Activated B cell treated with CpG ODN at 0.5 μM for 24 hours (primary cell): ENCODE measurements at regions not wholly inside any gene's neighbourhood (a gene's known extent, or its start where the extent isn't known, plus 50 kb on each side); places are given as distances from the start of the nearest gene placed in this dataset.

Experiments used
- ATAC-seq: fragments of 200-7000 bp; cut with Tn5 transposase; one replicate; pipeline ENCODE4 v1.10.0; 2021; ENCODE audit warnings: low read depth, mild to moderate bottlenecking, moderate library complexity
- CTCF ChIA-PET: fragments of 350-600 bp; sonication (Branson Sonifier 250); formaldehyde crosslinking; loops from one replicate; lab custom pipeline; 2021; ENCODE audit warnings: antibody characterized with exemption; lab: Charles Lee
- POLR2A ChIA-PET: fragments of 350-600 bp; sonication (Branson Sonifier 250); formaldehyde crosslinking; loops from one replicate; lab custom pipeline; 2021; ENCODE audit warnings: antibody characterized with exemption; lab: Charles Lee
- DNase-seq: peaks from one replicate; pipeline ENCODE4 v3.0.0; 2022
- H3K27ac Mint-ChIP-seq: one replicate; pipeline ENCODE4 v1.8.0; 2020; ENCODE audit warnings: mixed read lengths
- H3K27me3 Mint-ChIP-seq: one replicate; pipeline ENCODE4 v1.8.0; 2021; ENCODE audit warnings: mixed read lengths
- H3K36me3 Mint-ChIP-seq: one replicate; pipeline ENCODE4 v1.8.0; 2021; ENCODE audit warnings: low read depth, mixed read lengths
- H3K4me1 Mint-ChIP-seq: one replicate; pipeline ENCODE4 v1.8.0; 2021; ENCODE audit warnings: mixed read lengths
- H3K4me3 Mint-ChIP-seq: one replicate; pipeline ENCODE4 v1.8.0; 2020; ENCODE audit warnings: mild to moderate bottlenecking, mixed read lengths
- H3K9me3 Mint-ChIP-seq: one replicate; pipeline ENCODE4 v1.8.0; 2020; ENCODE audit warnings: mixed read lengths
- intact Hi-C: fragments of 100-400 bp; cut with micrococcal nuclease; formaldehyde crosslinking; loops from one replicate; pipeline ENCODE4 v1.15.1; 2024
- TF ChIP-seq, protein P1 (sequence below): fragments of 200-600 bp; IDR thresholded peaks from one replicate; pipeline ENCODE4 v1.8.0; 2022; ENCODE audit warnings: antibody characterized with exemption, mild to moderate bottlenecking

DNA sequence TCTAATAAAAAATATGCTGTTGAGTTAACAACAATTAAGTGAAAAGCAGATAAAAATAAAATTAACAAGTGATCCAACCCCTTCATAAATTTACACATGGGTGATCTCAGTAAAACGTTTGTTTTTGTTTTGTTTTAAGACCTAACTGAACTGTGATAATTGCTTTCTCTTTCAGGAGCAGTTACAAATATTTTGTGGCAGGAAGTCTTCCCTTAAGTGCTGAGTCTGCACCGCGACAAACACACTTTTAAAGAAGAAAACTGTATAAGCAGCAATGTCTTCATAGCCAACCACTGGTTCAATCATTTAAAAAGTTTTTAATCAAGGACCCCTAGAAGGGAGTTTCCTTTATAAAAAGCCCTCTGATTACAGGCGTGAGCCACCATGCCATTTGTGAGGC, 53.7 kb upstream of the NFKB1 start:
- ATAC-seq: no peak
- intact Hi-C loops: loop anchor here (10.0 kb wide), 1 partner anchor 1487 kb away; no protein-coding TSS in a partner anchor
- Mint-ChIP-seq H3K4me3 (no peak overlapping the region), H3K36me3 (no peaks in the 10 kb centered on the region), H3K27me3 (no peaks in the 10 kb centered on the region), H3K27ac (no peak overlapping the region), H3K9me3 (no peaks in the 10 kb centered on the region), H3K4me1 (peaks cover 9% of the 10 kb centered on the region)
- DNase-seq: no peak
- TF ChIP-seq, protein P1, sequence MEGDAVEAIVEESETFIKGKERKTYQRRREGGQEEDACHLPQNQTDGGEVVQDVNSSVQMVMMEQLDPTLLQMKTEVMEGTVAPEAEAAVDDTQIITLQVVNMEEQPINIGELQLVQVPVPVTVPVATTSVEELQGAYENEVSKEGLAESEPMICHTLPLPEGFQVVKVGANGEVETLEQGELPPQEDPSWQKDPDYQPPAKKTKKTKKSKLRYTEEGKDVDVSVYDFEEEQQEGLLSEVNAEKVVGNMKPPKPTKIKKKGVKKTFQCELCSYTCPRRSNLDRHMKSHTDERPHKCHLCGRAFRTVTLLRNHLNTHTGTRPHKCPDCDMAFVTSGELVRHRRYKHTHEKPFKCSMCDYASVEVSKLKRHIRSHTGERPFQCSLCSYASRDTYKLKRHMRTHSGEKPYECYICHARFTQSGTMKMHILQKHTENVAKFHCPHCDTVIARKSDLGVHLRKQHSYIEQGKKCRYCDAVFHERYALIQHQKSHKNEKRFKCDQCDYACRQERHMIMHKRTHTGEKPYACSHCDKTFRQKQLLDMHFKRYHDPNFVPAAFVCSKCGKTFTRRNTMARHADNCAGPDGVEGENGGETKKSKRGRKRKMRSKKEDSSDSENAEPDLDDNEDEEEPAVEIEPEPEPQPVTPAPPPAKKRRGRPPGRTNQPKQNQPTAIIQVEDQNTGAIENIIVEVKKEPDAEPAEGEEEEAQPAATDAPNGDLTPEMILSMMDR: no peak
- POLR2A ChIA-PET: no interaction called here
- CTCF ChIA-PET: interaction anchor here (1.3 to 2.1 kb wide), 5 partner anchors 12 to 565 kb away, joined by 4 to 7 read pairs (median 5); no protein-coding TSS in a partner anchor

DNA sequence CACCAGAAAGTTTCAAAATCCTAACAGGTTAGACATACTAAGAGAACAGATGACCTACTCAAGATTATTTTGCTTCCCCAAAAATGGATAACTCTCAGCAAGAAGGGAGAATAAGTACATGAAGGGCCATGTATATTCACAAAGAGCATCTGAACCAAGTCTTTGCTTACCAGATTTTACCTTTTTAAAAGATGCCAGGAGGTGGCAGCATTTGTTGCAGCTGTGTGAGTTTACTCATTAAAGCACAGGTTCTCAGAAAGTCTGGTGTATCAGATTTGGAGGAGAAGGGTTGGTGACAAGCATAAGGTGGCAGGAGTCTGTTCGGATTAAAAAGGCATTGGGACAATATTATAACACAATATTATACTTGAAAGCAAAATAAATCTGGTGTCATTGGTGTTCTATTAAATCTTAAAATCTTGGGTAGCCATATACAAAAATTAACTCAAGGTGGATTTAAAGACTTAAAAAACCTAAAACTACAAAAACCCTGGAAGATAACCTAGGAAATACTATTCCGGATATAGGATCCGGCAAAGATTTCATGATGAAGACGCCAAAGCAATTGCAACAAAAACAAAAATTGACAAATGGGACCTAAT, 51.3 kb upstream of the NFKB1 start:
- ATAC-seq (peak; percentile 85), DNase-seq (no peak)
- intact Hi-C loops: loop anchor here (1.0 to 10.0 kb wide), 8 partner anchors 51 to 1485 kb away; partner anchors contain the start of genes BDH2 and NFKB1
- TF ChIP-seq, protein P1: no peak
- ChIA-PET POLR2A (no interaction called here), CTCF (interaction anchor here (0.7 to 1.3 kb wide), 3 partner anchors 15 to 558 kb away, joined by 3 read pairs; no protein-coding TSS in a partner anchor)
- Mint-ChIP-seq H3K9me3 (no peaks in the 10 kb centered on the region), H3K36me3 (no peaks in the 10 kb centered on the region), H3K4me3 (no peak overlapping the region), H3K27ac (no peak overlapping the region), H3K4me1 (peaks cover 21% of the 10 kb centered on the region), H3K27me3 (no peaks in the 10 kb centered on the region)

DNA sequence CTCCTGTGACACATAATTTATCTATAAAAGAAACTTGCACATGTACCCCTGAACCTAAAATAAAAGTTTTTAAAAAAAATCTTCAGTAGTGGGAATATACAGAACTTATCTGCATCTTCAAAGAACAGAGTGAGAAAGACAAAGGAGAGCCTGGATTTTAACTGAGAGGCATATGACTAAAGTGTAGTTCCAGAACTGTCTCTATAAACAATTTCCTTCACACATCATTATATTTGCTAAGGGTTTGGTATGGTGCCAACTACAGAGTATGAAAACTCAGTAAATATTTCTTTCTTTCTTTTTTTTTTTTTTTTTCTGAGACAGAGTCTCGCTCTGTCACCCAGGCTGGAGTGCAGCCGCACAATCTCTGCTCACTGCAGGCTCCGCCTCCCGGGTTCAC, 49.9 kb upstream of the NFKB1 start:
- TF ChIP-seq, protein P1: no peak
- H3K27ac Mint-ChIP-seq: no peak overlapping the region
- DNase-seq: no peak
- H3K4me3 Mint-ChIP-seq: no peak overlapping the region
- H3K27me3 Mint-ChIP-seq: no peaks in the 10 kb centered on the region
- CTCF ChIA-PET: interaction anchor here (0.7 kb wide), 1 partner anchor 174 kb away, joined by 3 read pairs; no protein-coding TSS in a partner anchor
- intact Hi-C loops: loop anchor here (5.0 kb wide), 1 partner anchor 76 kb away; no protein-coding TSS in a partner anchor
- no peak for ATAC-seq
- POLR2A ChIA-PET: no interaction called here
- H3K36me3 Mint-ChIP-seq: no peaks in the 10 kb centered on the region
- no peaks in the 10 kb centered on the region for H3K9me3 Mint-ChIP-seq
- peaks cover 21% of the 10 kb centered on the region for H3K4me1 Mint-ChIP-seq
